ENCODE measurements at regions not wholly inside any gene's neighbourhood (a gene's known extent, or its start where the extent isn't known, plus 50 kb on each side); places are given as distances from the start of the nearest gene placed in this dataset.

- Histone ChIP-seq H3K27ac (no peak overlapping the region), H3K36me3 (no peaks in the 10 kb centered on the region), H3K9me3 (no peaks in the 10 kb centered on the region), H3K4me3 (no peak overlapping the region), H3K4me1 (replicated peaks) (no peaks in the 10 kb centered on the region), H3K27me3 (replicated peaks; ENCODE audit: insufficient read depth) (no peaks in the 10 kb centered on the region)
- intact Hi-C loops (cut with DNase I), result loop anchor here (10.0 kb wide), 2 partner anchors 773 to 1053 kb away; partner anchors contain the start of gene FOXP1
- WGBS, result 81% methylated on average over 10 of the region's 10 CpGs
- no peak for DNase-seq (ENCODE audit: low spot score)
- TF ChIP-seq CTCF (IDR thresholded peaks at IDR 0.05), result no peak
These were observed 219.5 kb upstream of the MDFIC2 start for GRCh38 chr3:70531838-70532489.

GRCh38 chr3:70531063-70531657 is 218.7 kb upstream of the MDFIC2 start:
- Histone ChIP-seq H3K36me3 (no peaks in the 10 kb centered on the region), H3K4me3 (no peak overlapping the region), H3K9me3 (no peaks in the 10 kb centered on the region), H3K4me1 (replicated peaks) (no peaks in the 10 kb centered on the region), H3K27me3 (replicated peaks; ENCODE audit: insufficient read depth) (no peaks in the 10 kb centered on the region), H3K27ac (no peak overlapping the region)
- TF ChIP-seq CTCF (IDR thresholded peaks at IDR 0.05) (peak in 3 of 4 experiments; percentile 40 to 67 (median 60)), POLR2AphosphoS5 (IDR thresholded peaks at IDR 0.05) (no peak)
- no peak for DNase-seq (ENCODE audit: low spot score)
- 44% methylated on average over 4 of the region's 4 CpGs for WGBS
- intact Hi-C loops (cut with DNase I), result loop anchor here (10.0 kb wide), 2 partner anchors 774 to 1054 kb away; partner anchors contain the start of gene FOXP1

DNA sequence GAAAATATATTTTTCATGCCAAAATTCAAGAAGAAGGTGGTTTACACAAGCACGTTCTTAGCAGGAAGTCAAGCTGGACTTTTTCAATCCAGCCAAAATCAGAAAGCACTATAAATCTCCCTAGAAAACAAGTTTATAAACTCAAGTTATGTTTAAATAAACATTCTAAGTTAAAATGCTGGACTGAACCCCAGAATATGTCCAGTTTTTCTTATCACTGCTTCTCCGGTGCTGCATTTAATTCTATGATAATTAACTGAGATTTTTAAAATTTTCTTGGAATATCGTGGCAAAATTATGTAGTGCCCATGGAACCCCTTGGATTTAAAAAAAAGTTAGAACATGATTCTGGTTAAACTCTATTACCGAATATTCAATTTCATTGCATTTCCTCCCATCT is 218.2 kb upstream of the MDFIC2 start:
- no peak for DNase-seq (ENCODE audit: low spot score)
- no peak for TF ChIP-seq CTCF (IDR thresholded peaks at IDR 0.05)
- no peak for TF ChIP-seq POLR2AphosphoS5 (IDR thresholded peaks at IDR 0.05)
- TF ChIP-seq POLR2A (IDR thresholded peaks at IDR 0.05), result no peak
- WGBS, result 7% methylated on average over 4 of the region's 4 CpGs
- Histone ChIP-seq H3K9me3 (no peaks in the 10 kb centered on the region), H3K36me3 (no peaks in the 10 kb centered on the region), H3K27ac (no peak overlapping the region), H3K4me1 (replicated peaks) (no peaks in the 10 kb centered on the region), H3K4me3 (no peak overlapping the region), H3K27me3 (replicated peaks; ENCODE audit: insufficient read depth) (no peaks in the 10 kb centered on the region)
- intact Hi-C loops (cut with DNase I), result loop anchor here (10.0 kb wide), 2 partner anchors 774 to 1054 kb away; partner anchors contain the start of gene FOXP1

DNA sequence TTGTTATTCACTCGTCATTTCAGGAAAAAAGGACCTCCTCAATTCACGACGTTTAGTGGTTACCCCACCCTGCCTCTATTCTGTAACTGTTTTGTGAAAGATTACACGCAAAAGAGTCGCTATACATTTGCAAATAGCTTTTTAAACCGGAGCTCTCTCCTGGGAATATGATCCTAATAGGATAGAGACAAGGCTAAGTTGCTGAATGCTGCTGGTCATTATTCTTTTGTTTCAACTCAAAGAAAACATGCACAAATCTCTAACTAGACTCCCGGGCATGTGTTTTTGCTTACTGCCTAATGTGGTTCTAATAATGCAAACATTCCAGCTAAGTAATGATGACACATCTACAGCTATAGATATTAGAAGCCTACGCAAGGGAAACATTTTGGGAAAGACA is 214.6 kb upstream of the MDFIC2 start:
- H3K27me3 ChIP-seq (replicated peaks; ENCODE audit: insufficient read depth), result no peaks in the 10 kb centered on the region
- no peak for DNase-seq (ENCODE audit: low spot score)
- intact Hi-C loops (cut with DNase I), result loop anchor here (10.0 kb wide), 2 partner anchors 462 to 1128 kb away; no protein-coding TSS in a partner anchor
- H3K27ac ChIP-seq, result no peak overlapping the region
- no peaks in the 10 kb centered on the region for H3K9me3 ChIP-seq
- no peaks in the 10 kb centered on the region for H3K36me3 ChIP-seq
- H3K4me3 ChIP-seq, result no peak overlapping the region
- H3K4me1 ChIP-seq (replicated peaks), result no peaks in the 10 kb centered on the region
- TF ChIP-seq POLR2A (IDR thresholded peaks at IDR 0.05) (no peak), CTCF (IDR thresholded peaks at IDR 0.05) (no peak), POLR2AphosphoS5 (IDR thresholded peaks at IDR 0.05) (no peak)
- WGBS, result 73% methylated on average over 8 of the region's 8 CpGs
